Inferior parietal cortex (tissue), 1 donor: ENCODE measurements at regions not wholly inside any gene's neighbourhood (a gene's known extent, or its start where the extent isn't known, plus 50 kb on each side); places are given as distances from the start of the nearest gene placed in this dataset.
A peak's percentile ranks its signal among the peaks of the same experiment; 100 is the strongest.
"Not testable (repeated sequence)": the region's sequence is repeated elsewhere in the genome, so short reads cannot be mapped to it uniquely, and the experiment has no call there.

Source experiments
- DNase-seq: peaks from one replicate; pipeline ENCODE4 v3.0.0-alpha.2; 2016; ENCODE audit errors: extremely low spot score

DNA sequence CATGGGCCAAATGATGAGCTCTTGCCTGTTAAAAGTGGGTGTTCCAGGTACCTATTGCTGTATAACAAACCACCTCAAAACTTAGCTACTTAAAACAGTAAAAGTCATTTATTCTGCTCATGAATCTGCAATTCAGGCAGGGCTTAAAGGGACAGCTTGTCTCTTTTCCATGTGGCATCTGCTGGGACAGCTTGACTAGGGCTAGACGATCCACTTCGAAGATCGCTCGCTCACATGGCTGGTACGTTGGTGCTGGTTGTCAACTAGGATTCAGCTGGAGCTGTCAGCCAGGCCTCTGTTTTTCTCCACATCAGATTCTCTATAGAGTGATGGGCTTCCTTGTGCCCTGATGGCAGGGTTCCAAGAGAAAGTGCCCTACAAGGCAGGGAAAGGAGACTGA, 581.3 kb downstream of the NTRK3 start:
- no peak for DNase-seq

DNA sequence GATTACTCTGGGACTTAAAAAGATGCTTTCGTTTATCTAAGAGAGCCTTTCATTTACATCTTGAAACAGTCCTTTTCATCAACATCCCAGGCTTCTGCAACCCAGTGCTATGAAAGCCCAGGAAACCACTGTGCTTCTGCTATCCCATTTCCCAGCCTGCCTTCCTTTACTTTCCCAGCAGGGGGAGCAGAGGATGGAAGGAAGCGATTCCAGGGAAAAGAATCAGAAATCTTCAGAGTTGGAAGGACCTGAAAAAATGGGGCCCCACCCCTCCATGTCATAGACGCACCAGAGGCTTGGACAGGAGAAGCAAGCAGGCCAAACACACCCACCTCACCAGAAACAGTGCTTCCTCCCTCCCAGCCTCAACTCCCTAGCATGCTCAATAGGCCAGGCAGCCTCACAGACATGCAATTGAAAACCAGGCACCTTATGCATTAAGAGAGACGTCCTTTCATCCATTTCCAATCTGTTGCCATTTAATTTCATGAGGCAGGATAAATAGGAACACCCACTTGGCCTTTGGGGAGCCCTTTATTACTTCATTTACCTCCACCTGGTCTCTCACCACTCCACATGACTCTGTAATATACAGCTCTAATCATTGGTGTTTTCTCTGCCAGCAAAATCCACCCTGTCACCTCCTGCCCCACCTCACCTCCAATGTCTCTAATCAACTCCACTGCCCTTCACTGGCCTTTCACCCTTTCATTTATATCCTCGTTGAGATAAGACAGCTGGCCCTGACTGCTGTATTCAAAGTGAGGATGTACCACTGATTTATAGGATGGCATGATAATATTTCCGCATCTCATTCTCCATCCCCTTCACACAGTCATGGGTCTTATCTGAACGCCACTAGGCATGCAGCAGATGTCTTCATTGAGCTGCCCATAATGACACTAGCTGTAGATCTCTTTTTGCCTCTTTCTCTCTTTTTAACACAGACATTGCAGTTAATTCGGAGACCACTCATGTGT, 583.9 kb downstream of the NTRK3 start:
- DNase-seq: peak; percentile 55

- DNase-seq: no peak
Measured at GRCh38 chr15:87671289-87671688, 585.2 kb downstream of the NTRK3 start.

DNA sequence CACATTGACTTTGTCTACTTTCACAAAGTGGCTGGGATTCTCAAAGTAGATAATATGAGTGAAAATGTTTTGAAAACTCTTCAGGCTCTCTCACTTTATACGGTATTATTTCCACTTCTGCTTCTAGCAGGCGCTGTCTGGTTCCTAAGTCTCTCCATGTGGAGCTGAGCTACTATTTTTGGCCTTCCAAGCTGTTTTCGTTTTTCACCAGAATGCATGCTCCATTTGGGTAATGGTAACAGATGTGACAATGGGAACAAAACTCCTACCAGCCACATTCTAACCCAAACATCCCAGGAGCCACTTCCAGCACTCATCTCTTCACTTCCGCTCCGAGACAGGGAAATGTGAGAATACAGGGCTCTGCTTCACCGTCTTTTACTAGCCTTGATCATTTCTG, 586.7 kb downstream of the NTRK3 start:
- DNase-seq: peak; percentile 53

GRCh38 chr15:87668768-87669564, 587.6 kb downstream of the NTRK3 start:
- not testable (repeated sequence) for DNase-seq

DNA sequence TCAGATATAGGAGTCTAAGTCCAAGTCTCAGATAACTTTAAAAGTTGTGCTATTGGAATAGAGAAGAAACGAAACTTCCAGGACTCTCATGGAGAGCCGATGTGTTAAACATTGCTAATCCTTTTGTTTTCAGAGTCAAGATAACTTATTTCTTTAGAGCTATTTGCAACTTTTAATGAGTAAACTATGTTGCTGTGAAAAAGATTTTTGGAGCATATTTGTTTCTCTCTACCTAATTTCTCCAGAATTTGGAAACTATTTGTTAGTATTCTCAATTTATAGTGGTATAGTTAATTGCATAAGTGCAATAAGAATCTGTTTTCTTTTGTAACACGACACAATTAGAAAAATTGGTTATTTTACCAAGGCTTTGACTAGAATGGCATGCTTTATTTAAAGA, 588.9 kb downstream of the NTRK3 start:
- no peak for DNase-seq

DNA sequence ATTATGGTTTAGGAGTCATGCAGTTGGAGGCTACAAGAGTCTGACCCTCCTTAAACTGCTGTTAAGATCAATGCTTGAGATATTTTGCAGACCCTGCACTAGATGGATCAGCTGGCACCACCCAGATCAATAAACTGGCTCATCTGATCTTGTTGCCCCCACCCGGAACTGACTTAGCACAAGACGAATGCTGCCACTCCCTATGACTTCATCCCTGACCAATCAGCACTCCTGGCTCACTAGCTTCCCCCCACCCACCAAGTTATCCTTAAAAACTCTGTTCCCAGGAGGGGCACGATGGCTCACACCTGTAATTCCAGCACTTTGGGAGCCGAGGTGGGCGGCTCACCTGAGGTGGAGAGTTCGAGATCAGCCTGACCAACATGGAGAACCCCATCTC, 594.0 kb downstream of the NTRK3 start:
- no peak for DNase-seq

DNA sequence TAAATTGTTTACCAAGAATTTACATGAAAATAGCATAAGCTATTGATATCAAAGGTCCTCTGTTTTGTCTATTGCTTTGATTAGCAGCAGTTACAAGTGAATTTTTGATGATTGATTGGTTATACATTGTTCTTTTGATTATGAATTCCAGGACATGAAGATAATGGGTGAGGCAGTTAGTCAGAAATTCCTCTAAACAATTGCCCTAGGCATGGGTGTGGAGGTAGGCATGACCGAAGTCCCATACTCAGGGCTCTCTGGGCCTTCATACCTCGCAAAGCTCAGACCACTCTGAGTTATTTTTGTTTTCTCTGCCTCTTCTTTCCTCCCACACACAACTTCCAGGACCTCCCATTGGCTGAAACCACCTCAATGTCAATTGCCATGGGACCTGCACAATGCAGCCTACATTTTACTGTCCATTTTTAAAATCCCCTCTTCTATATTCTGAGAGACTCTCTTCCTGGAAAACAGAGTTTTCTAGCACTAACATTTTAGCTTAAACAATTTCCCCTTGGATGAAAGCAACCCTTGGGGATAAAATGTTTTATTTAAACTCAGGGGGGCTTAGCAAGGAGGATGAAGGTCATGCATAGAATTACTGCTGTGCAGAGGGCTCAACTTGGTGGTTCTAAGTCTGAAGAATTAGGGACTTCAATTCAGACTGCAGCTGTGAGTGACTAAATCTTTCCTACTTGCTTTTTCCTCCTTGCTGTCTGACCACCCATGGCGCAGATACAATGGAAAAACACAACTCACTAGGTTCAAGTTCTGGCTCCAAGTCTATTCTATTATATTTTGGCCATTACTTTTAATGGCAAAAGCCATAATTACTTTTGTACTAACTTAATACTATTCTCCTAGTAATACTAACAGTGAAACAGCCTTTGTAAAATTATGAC, 594.8 kb downstream of the NTRK3 start:
- no peak for DNase-seq

GRCh38 chr15:87660251-87661129, 596.0 kb downstream of the NTRK3 start:
- no peak for DNase-seq

DNA sequence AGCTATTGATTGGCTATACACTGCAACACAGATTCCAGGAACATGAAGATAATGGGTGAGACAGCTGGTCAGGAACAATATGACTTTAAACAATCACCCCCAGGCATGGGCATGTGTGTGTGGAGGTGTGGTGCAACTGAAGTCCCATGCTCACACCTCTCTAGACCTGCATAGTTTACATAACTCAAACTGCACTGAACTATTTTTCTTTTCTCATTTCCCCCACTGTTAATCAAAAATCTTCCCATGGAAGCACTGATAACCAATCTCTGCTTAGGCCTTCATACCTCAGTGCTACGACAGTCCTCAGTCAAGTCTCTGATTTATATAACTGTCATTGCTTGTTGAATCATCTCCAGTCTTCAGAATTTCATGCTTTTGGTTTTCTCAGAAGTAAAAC, 600.2 kb downstream of the NTRK3 start:
- no peak for DNase-seq

- no peak for DNase-seq
Measured at GRCh38 chr15:87653646-87654045, 602.9 kb downstream of the NTRK3 start.

GRCh38 chr15:87649175-87649574, 607.4 kb downstream of the NTRK3 start:
- no peak for DNase-seq

DNA sequence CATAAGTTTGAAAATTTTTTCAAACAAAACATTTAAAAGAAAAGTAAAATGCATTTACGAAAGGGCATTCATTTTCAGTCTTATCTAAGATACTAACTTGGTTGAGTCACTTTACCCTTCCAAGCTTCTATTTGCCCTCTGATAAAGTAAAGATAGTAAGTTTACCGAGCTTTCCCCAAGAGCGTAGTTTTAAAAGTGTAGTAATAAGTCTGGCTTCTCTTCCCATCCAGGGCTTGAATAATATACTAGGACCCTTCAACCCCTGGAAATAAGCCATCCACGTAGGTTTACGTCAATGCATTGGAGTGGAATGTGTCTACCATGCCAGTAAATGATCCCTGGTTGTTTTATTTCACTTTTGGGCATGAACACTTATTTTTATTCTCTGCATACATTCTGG, 608.3 kb downstream of the NTRK3 start:
- no peak for DNase-seq

GRCh38 chr15:87645723-87646122, 610.8 kb downstream of the NTRK3 start:
- DNase-seq: no peak

GRCh38 chr15:87642997-87643396, 613.5 kb downstream of the NTRK3 start:
- not testable (repeated sequence) for DNase-seq

GRCh38 chr15:87639305-87640011, 617.1 kb downstream of the NTRK3 start:
- no peak for DNase-seq

DNA sequence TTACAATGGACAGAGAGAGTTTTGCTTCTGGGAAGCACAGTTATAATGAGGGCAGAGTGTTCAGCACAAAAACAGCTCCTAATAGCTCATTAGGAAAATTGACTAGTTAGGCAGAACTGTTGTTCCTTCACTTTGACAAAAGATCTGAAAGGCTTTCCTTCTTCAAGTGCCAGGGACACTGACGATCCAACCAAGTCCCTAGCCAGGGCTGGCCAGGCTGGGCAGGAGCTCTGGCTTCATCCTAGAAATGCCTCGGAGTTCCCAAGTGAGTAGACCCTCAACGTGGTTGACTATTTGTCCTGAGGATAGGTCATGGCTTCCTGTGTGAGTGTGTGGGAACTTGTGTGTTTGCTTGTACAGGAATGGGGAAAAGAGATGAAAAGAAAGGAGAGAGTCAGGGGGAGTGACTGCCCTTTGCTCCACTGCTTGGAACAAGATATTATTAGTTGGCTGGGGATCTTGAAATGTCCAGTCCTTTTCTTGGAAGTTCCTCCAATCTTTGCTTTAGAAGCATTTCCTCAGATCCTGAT, 617.9 kb downstream of the NTRK3 start:
- DNase-seq: no peak

DNA sequence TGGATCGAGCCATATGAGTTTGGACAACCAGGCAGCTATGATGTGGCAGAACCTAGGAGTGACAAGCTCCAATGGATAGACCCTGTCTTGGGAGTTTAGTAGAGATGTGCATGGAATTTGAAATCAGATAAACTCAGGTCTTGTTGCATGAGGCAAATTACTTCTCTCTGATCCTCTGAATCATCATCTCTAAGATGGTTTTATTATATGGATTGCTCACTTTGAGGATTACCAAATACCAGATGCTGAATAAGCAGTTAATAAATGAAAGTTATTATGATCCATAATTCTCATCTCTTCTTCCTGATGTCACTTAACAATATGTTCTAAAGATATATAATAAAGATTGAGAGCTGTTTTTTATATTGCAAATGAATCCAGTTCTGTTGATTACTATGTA, 622.2 kb downstream of the NTRK3 start:
- DNase-seq: no peak

DNA sequence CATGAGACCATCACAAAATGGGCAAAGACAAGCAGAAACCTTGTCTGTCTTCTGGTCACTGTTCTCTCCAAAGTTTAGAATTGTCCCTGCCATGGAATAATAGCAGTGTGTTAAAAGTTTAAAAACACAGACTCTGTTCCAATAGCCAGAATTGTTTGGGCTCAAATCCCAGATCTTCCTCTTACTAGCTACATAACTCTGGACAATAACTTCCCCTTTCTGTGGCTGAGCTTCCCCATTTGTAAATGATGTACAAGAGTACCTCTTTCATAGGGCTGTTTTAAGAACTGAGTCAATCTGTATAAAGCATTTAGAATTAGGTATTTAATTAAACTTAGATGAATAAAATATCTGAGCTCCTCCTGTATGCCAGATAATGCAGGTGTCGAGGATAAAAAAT, 623.0 kb downstream of the NTRK3 start:
- DNase-seq: no peak

DNA sequence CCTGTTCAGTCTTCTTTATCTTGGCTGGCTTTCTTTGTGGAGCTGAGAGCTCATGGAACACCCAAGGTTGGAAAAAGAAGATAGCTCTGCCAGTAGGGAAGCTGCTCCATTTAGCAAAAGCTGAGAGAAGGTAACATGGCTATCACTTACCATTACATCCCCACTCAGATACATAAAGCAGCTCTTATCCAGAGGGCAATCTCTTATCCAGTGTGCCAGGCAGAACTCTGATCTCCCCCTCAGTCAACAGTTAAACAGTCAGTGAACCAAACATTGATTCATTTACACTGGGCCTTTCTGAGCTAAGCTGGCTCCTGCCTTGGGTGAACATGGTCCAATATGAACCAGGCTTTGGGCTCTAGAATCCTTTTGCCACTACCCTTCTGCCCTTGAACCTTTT, 624.2 kb downstream of the NTRK3 start:
- no peak for DNase-seq
